Mesenchymal stem cell (in vitro differentiated cells and primary cell): ENCODE measurements at regions not wholly inside any gene's neighbourhood (a gene's known extent, or its start where the extent isn't known, plus 50 kb on each side); places are given as distances from the start of the nearest gene placed in this dataset.
A peak's percentile ranks its signal among the peaks of the same experiment; 100 is the strongest.

Source experiments
- DNase-seq: peaks from one replicate; pipeline ENCODE4 v3.0.0-alpha.2; 2013
- H2AFZ ChIP-seq: one replicate; pipeline ENCODE4 v1.6.1; 2013; ENCODE audit warnings: low read depth, mild to moderate bottlenecking, control low read depth, inconsistent platforms, low read length, moderate library complexity
- H2AK5ac ChIP-seq: 2 replicates; pipeline ENCODE4 v1.6.1; 2013; ENCODE audit warnings: low read length, moderate library complexity, mild to moderate bottlenecking, inconsistent platforms; ENCODE audit not compliant: severe bottlenecking
- H2BK120ac ChIP-seq: one replicate; pipeline ENCODE4 v1.6.1; 2013; ENCODE audit warnings: low read depth, mild to moderate bottlenecking, inconsistent platforms, low read length, moderate library complexity
- H2BK12ac ChIP-seq, 2 experiments: one replicate each; pipeline ENCODE4 v1.6.1; 2013; ENCODE audit warnings: inconsistent platforms in 2 of 2, low read length in 2 of 2, mild to moderate bottlenecking in 2 of 2, moderate library complexity in 2 of 2, control low read depth in 1 of 2
- H2BK15ac ChIP-seq: one replicate; pipeline ENCODE4 v1.6.1; 2013; ENCODE audit warnings: mild to moderate bottlenecking, low read depth, inconsistent platforms; ENCODE audit not compliant: poor library complexity, severe bottlenecking
- H2BK5ac ChIP-seq: 2 replicates; pipeline ENCODE4 v1.6.1; 2013; ENCODE audit warnings: low read depth, mild to moderate bottlenecking, low read length, control low read depth, inconsistent platforms; ENCODE audit not compliant: poor library complexity, severe bottlenecking
- H3K14ac ChIP-seq, 2 experiments: one replicate each; pipeline ENCODE4 v1.6.1; 2013; ENCODE audit warnings: inconsistent platforms in 2 of 2, low read length in 2 of 2, control low read depth in 1 of 2, mild to moderate bottlenecking in 1 of 2, moderate library complexity in 1 of 2
- H3K18ac ChIP-seq, 2 experiments: one replicate each; pipeline ENCODE4 v1.6.1; 2013; ENCODE audit warnings: inconsistent platforms in 2 of 2, low read length in 2 of 2, control low read depth in 1 of 2, low read depth in 1 of 2, mild to moderate bottlenecking in 1 of 2
- H3K23ac ChIP-seq, 2 experiments: one replicate each; pipeline ENCODE4 v1.6.1; 2013; ENCODE audit warnings: inconsistent platforms in 2 of 2, low read length in 2 of 2, mild to moderate bottlenecking in 2 of 2, moderate library complexity in 2 of 2, control low read depth in 1 of 2
- H3K27ac ChIP-seq: 2 replicates; pipeline ENCODE4 v1.5.1; 2013; ENCODE audit warnings: mild to moderate bottlenecking, moderate library complexity, low read length, control low read depth, inconsistent platforms; ENCODE audit not compliant: poor library complexity, severe bottlenecking
- H3K27me3 ChIP-seq, 2 experiments: 2 replicates each; pipeline versions ENCODE4 v1.6.1 to v1.7.0; 2013; ENCODE audit warnings: low read length in 2 of 2, mild to moderate bottlenecking in 2 of 2, moderate library complexity in 2 of 2, control low read depth in 1 of 2, inconsistent platforms in 1 of 2; ENCODE audit not compliant: control insufficient read depth in 1 of 2, insufficient read depth in 1 of 2
- H3K36me3 ChIP-seq, 2 experiments: 2 replicates each; pipeline versions ENCODE4 v1.6.1 to v1.7.0; 2013; ENCODE audit warnings: low read length in 2 of 2, control low read depth in 1 of 2, inconsistent platforms in 1 of 2, low read depth in 1 of 2, mild to moderate bottlenecking in 1 of 2; ENCODE audit not compliant: insufficient read depth in 2 of 2, control insufficient read depth in 1 of 2
- H3K4ac ChIP-seq, 2 experiments: one replicate each; pipeline ENCODE4 v1.6.1; 2013; ENCODE audit warnings: inconsistent platforms in 2 of 2, low read length in 2 of 2, mild to moderate bottlenecking in 2 of 2, moderate library complexity in 2 of 2, control low read depth in 1 of 2, low read depth in 1 of 2
- H3K4me1 ChIP-seq: 2 replicates; pipeline ENCODE4 v1.6.1; 2013; ENCODE audit warnings: low read depth, low read length, control low read depth; ENCODE audit not compliant: control insufficient read depth, insufficient read depth
- H3K4me2 ChIP-seq: 2 replicates; pipeline ENCODE4 v1.6.1; 2013; ENCODE audit warnings: low read length, mild to moderate bottlenecking, inconsistent platforms; ENCODE audit not compliant: poor library complexity, severe bottlenecking
- H3K4me3 ChIP-seq, 2 experiments: 2 replicates each; pipeline versions ENCODE4 v1.5.1 to v1.7.0; 2013; ENCODE audit warnings: low read length in 2 of 2, mild to moderate bottlenecking in 2 of 2, control low read depth in 1 of 2, low read depth in 1 of 2; ENCODE audit not compliant: insufficient read depth in 1 of 2
- H3K79me1 ChIP-seq: replicated peaks from 2 replicates; pipeline ENCODE4 v1.6.1; 2013; ENCODE audit warnings: mild to moderate bottlenecking, control low read depth, low read length, inconsistent platforms; ENCODE audit not compliant: poor library complexity, severe bottlenecking
- H3K9ac ChIP-seq: 2 replicates; pipeline ENCODE4 v1.7.0; 2013; ENCODE audit warnings: mild to moderate bottlenecking, low read length, moderate library complexity
- H3K9me3 ChIP-seq: 2 replicates; pipeline ENCODE4 v1.7.0; 2013; ENCODE audit warnings: mild to moderate bottlenecking, low read length; ENCODE audit not compliant: control insufficient read depth
- H4K8ac ChIP-seq: one replicate; pipeline ENCODE4 v1.6.1; 2013; ENCODE audit warnings: inconsistent platforms, mild to moderate bottlenecking, low read length, moderate library complexity
- H4K91ac ChIP-seq: one replicate; pipeline ENCODE4 v1.6.1; 2013; ENCODE audit warnings: mild to moderate bottlenecking, low read length, inconsistent platforms
- WGBS: methylation state at CpG from one replicate; pipeline ENCODE4 v1.1.7; 2013; ENCODE audit warnings: mixed read lengths; 5-methylcytosine and 5-hydroxymethylcytosine counted together

- no peaks in the 10 kb centered on the region for H3K36me3 ChIP-seq
- H3K4me3 ChIP-seq: no peak overlapping the region
- H2AK5ac ChIP-seq: no peak overlapping the region
- H3K18ac ChIP-seq: no peak overlapping the region
- no peak overlapping the region for H2BK12ac ChIP-seq
- no peak overlapping the region for H3K27ac ChIP-seq
- no peak overlapping the region for H4K91ac ChIP-seq
- no peaks in the 10 kb centered on the region for H3K9me3 ChIP-seq
- H3K14ac ChIP-seq: no peak overlapping the region
- no peaks in the 10 kb centered on the region for H3K79me1 ChIP-seq
- H3K4ac ChIP-seq: no peak overlapping the region
- DNase-seq: no peak
- no peak overlapping the region for H3K9ac ChIP-seq
- no peak overlapping the region for H2BK5ac ChIP-seq
- no peak overlapping the region for H3K4me2 ChIP-seq
- H3K23ac ChIP-seq: no peak overlapping the region
- no peak overlapping the region for H2AFZ ChIP-seq
- no peak overlapping the region for H2BK15ac ChIP-seq
- 100% methylated on average over 1 of the region's 2 CpGs for WGBS
- no peaks in the 10 kb centered on the region for H3K27me3 ChIP-seq
- no peak overlapping the region for H4K8ac ChIP-seq
- H2BK120ac ChIP-seq: no peak overlapping the region
- no peaks in the 10 kb centered on the region for H3K4me1 ChIP-seq
Observed at GRCh38 chr3:178169421-178169820, 366.8 kb upstream of the KCNMB2 start.

GRCh38 chr3:178170698-178171535, 365.3 kb upstream of the KCNMB2 start:
- Histone ChIP-seq H3K9ac (no peak overlapping the region), H3K79me1 (no peaks in the 10 kb centered on the region), H3K4me2 (no peak overlapping the region), H4K91ac (no peak overlapping the region), H2AK5ac (peak overlapping the region; percentile 65), H3K23ac (no peak overlapping the region), H2BK120ac (no peak overlapping the region), H3K27ac (peak overlapping the region; percentile 60), H3K4ac (peak overlapping the region in 1 of 2 experiments; percentile 28), H3K4me1 (no peaks in the 10 kb centered on the region), H3K18ac (no peak overlapping the region), H2BK5ac (no peak overlapping the region), H2AFZ (no peak overlapping the region), H4K8ac (no peak overlapping the region), H3K36me3 (no peaks in the 10 kb centered on the region), H2BK12ac (no peak overlapping the region), H3K14ac (no peak overlapping the region), H3K27me3 (no peaks in the 10 kb centered on the region), H2BK15ac (no peak overlapping the region), H3K9me3 (no peaks in the 10 kb centered on the region), H3K4me3 (no peak overlapping the region)
- peak; percentile 90 for DNase-seq
- no CpG with 5 or more reads among the region's 4 CpGs for WGBS

GRCh38 chr3:178172121-178172520, 364.1 kb upstream of the KCNMB2 start:
- H3K4me1 ChIP-seq: no peaks in the 10 kb centered on the region
- no peak for DNase-seq
- no peaks in the 10 kb centered on the region for H3K36me3 ChIP-seq
- no peak overlapping the region for H3K27ac ChIP-seq
- H3K9me3 ChIP-seq: no peaks in the 10 kb centered on the region
- H3K79me1 ChIP-seq: no peaks in the 10 kb centered on the region
- no peak overlapping the region for H3K14ac ChIP-seq
- no peak overlapping the region for H2AK5ac ChIP-seq
- no peak overlapping the region for H3K9ac ChIP-seq
- no peak overlapping the region for H2BK5ac ChIP-seq
- H3K18ac ChIP-seq: peak overlapping the region in 1 of 2 experiments; percentile 69
- H3K4ac ChIP-seq: no peak overlapping the region
- H3K4me3 ChIP-seq: no peak overlapping the region
- H2BK12ac ChIP-seq: peak overlapping the region in 1 of 2 experiments; percentile 98
- 92% methylated on average over 2 of the region's 2 CpGs for WGBS
- no peak overlapping the region for H2BK15ac ChIP-seq
- peak overlapping the region; percentile 21 for H2BK120ac ChIP-seq
- H4K8ac ChIP-seq: no peak overlapping the region
- no peak overlapping the region for H4K91ac ChIP-seq
- no peak overlapping the region for H3K4me2 ChIP-seq
- H3K23ac ChIP-seq: no peak overlapping the region
- no peak overlapping the region for H2AFZ ChIP-seq
- no peaks in the 10 kb centered on the region for H3K27me3 ChIP-seq

- Histone ChIP-seq H2BK12ac (no peak overlapping the region), H3K18ac (no peak overlapping the region), H3K9ac (no peak overlapping the region), H2BK120ac (no peak overlapping the region), H3K4me1 (no peaks in the 10 kb centered on the region), H4K8ac (no peak overlapping the region), H2BK15ac (no peak overlapping the region), H3K14ac (no peak overlapping the region), H3K27ac (peak overlapping the region; percentile 82), H3K79me1 (no peaks in the 10 kb centered on the region), H3K27me3 (no peaks in the 10 kb centered on the region), H3K4me3 (no peak overlapping the region), H3K23ac (no peak overlapping the region), H2AK5ac (no peak overlapping the region), H3K4me2 (no peak overlapping the region), H2BK5ac (peak overlapping the region; percentile 44), H3K4ac (no peak overlapping the region), H3K36me3 (no peaks in the 10 kb centered on the region), H4K91ac (no peak overlapping the region), H3K9me3 (no peaks in the 10 kb centered on the region), H2AFZ (no peak overlapping the region)
- peak; percentile 23 for DNase-seq
- no CpG with 5 or more reads among the region's 2 CpGs for WGBS
Observed at GRCh38 chr3:178174201-178174915, 361.9 kb upstream of the KCNMB2 start.
